ENCODE measurements at regions not wholly inside any gene's neighbourhood (a gene's known extent, or its start where the extent isn't known, plus 50 kb on each side); places are given as distances from the start of the nearest gene placed in this dataset.

- Histone ChIP-seq H4K20me1 (ENCODE audit: low read length) (no peaks in the 10 kb centered on the region), H3K79me2 (ENCODE audit: low read length) (no peaks in the 10 kb centered on the region), H3K9me3 (ENCODE audit: low read length) (no peaks in the 10 kb centered on the region), H3K4me3 (ENCODE audit: low read length) (no peak overlapping the region), H3K36me3 (ENCODE audit: low read depth, low read length) (no peaks in the 10 kb centered on the region), H3K4me2 (ENCODE audit: low read length) (no peak overlapping the region), H3K27ac (ENCODE audit: low read length) (no peak overlapping the region), H3K4me1 (ENCODE audit: insufficient read depth, low read length) (no peaks in the 10 kb centered on the region), H3K27me3 (ENCODE audit: low read length) (no peaks in the 10 kb centered on the region), H3F3A (ENCODE audit: low read length, unreplicated experiment) (no peaks in the 10 kb centered on the region), H2AFZ (ENCODE audit: low read length) (no peak overlapping the region), H3K9ac (ENCODE audit: low read length) (no peak overlapping the region), H3K9me2 (replicated peaks; ENCODE audit: low read length) (no peaks in the 10 kb centered on the region)
- ChIA-PET POLR2A (ENCODE audit: unreplicated experiment) (no interaction called here), CTCF (no interaction called here)
- no TSS peak for BruUV-seq (replicated peaks)
- DNase-seq (no peak), ATAC-seq (no peak)
- intact Hi-C loops (cut with micrococcal nuclease) = no loop called here
- no peak for TF ChIP-seq CTCF (conservative IDR thresholded peaks at IDR 0.05; ENCODE audit: low read depth, low read length)
- no peak for TF ChIP-seq EZH2phosphoT487 (IDR thresholded peaks at IDR 0.05; ENCODE audit: borderline replicate concordance, low read length)
- no peak for TF ChIP-seq EZH2 (IDR thresholded peaks at IDR 0.05; ENCODE audit: low read length, unreplicated experiment)
Measured at GRCh38 chr2:139281124-139281523, 500.9 kb upstream of the NXPH2 start.

- Histone ChIP-seq H3K4me3 (ENCODE audit: low read length) (no peak overlapping the region), H4K20me1 (ENCODE audit: low read length) (no peaks in the 10 kb centered on the region), H2AFZ (ENCODE audit: low read length) (no peak overlapping the region), H3K9me3 (ENCODE audit: low read length) (no peaks in the 10 kb centered on the region), H3K9ac (ENCODE audit: low read length) (no peak overlapping the region), H3K9me2 (replicated peaks; ENCODE audit: low read length) (no peaks in the 10 kb centered on the region), H3K36me3 (ENCODE audit: low read depth, low read length) (no peaks in the 10 kb centered on the region), H3F3A (ENCODE audit: low read length, unreplicated experiment) (no peaks in the 10 kb centered on the region), H3K4me2 (ENCODE audit: low read length) (no peak overlapping the region), H3K27ac (ENCODE audit: low read length) (no peak overlapping the region), H3K27me3 (ENCODE audit: low read length) (no peaks in the 10 kb centered on the region), H3K4me1 (ENCODE audit: insufficient read depth, low read length) (no peaks in the 10 kb centered on the region), H3K79me2 (ENCODE audit: low read length) (no peaks in the 10 kb centered on the region)
- POLR2A ChIA-PET (ENCODE audit: unreplicated experiment) = no interaction called here
- DNase-seq (no peak), ATAC-seq (no peak)
- CTCF ChIA-PET = no interaction called here
- BruUV-seq (replicated peaks) = no TSS peak
- TF ChIP-seq CTCF (conservative IDR thresholded peaks at IDR 0.05; ENCODE audit: low read depth, low read length) (no peak), EZH2phosphoT487 (IDR thresholded peaks at IDR 0.05; ENCODE audit: borderline replicate concordance, low read length) (no peak)
- intact Hi-C loops (cut with micrococcal nuclease) = no loop called here
Measured at GRCh38 chr2:139271879-139272278, 491.7 kb upstream of the NXPH2 start.

GRCh38 chr2:139271149-139271548, 491.0 kb upstream of the NXPH2 start:
- Histone ChIP-seq H3K79me2 (ENCODE audit: low read length) (no peaks in the 10 kb centered on the region), H3K27ac (ENCODE audit: low read length) (no peak overlapping the region), H3K4me3 (ENCODE audit: low read length) (no peak overlapping the region), H2AFZ (ENCODE audit: low read length) (no peak overlapping the region), H3K9me2 (replicated peaks; ENCODE audit: low read length) (no peaks in the 10 kb centered on the region), H3K9me3 (ENCODE audit: low read length) (no peaks in the 10 kb centered on the region), H3K36me3 (ENCODE audit: low read depth, low read length) (no peaks in the 10 kb centered on the region), H3K4me2 (ENCODE audit: low read length) (no peak overlapping the region), H3K4me1 (ENCODE audit: insufficient read depth, low read length) (no peaks in the 10 kb centered on the region), H4K20me1 (ENCODE audit: low read length) (no peaks in the 10 kb centered on the region), H3K9ac (ENCODE audit: low read length) (no peak overlapping the region), H3F3A (ENCODE audit: low read length, unreplicated experiment) (no peaks in the 10 kb centered on the region), H3K27me3 (ENCODE audit: low read length) (no peaks in the 10 kb centered on the region)
- TF ChIP-seq EZH2phosphoT487 (IDR thresholded peaks at IDR 0.05; ENCODE audit: borderline replicate concordance, low read length) (no peak), CTCF (conservative IDR thresholded peaks at IDR 0.05; ENCODE audit: low read depth, low read length) (no peak), EZH2 (IDR thresholded peaks at IDR 0.05; ENCODE audit: low read length, unreplicated experiment) (no peak)
- no TSS peak for BruUV-seq (replicated peaks)
- no peak for DNase-seq
- ATAC-seq = no peak
- POLR2A ChIA-PET (ENCODE audit: unreplicated experiment) = no interaction called here
- intact Hi-C loops (cut with micrococcal nuclease) = no loop called here
- CTCF ChIA-PET = no interaction called here
